ENCODE measurements at regions not wholly inside any gene's neighbourhood (a gene's known extent, or its start where the extent isn't known, plus 50 kb on each side); places are given as distances from the start of the nearest gene placed in this dataset.

- DNase-seq (ENCODE audit: low read depth in 2 of 2) = no peak
Measured at GRCh38 chrX:38856670-38857265, 55.5 kb downstream of the MID1IP1 start.

- no peak for DNase-seq (ENCODE audit: low read depth in 2 of 2)
Measured at GRCh38 chrX:38857736-38858523, 56.7 kb downstream of the MID1IP1 start.

GRCh38 chrX:38859602-38860001 is 58.3 kb downstream of the MID1IP1 start:
- DNase-seq (ENCODE audit: low read depth in 2 of 2) = no peak

DNA sequence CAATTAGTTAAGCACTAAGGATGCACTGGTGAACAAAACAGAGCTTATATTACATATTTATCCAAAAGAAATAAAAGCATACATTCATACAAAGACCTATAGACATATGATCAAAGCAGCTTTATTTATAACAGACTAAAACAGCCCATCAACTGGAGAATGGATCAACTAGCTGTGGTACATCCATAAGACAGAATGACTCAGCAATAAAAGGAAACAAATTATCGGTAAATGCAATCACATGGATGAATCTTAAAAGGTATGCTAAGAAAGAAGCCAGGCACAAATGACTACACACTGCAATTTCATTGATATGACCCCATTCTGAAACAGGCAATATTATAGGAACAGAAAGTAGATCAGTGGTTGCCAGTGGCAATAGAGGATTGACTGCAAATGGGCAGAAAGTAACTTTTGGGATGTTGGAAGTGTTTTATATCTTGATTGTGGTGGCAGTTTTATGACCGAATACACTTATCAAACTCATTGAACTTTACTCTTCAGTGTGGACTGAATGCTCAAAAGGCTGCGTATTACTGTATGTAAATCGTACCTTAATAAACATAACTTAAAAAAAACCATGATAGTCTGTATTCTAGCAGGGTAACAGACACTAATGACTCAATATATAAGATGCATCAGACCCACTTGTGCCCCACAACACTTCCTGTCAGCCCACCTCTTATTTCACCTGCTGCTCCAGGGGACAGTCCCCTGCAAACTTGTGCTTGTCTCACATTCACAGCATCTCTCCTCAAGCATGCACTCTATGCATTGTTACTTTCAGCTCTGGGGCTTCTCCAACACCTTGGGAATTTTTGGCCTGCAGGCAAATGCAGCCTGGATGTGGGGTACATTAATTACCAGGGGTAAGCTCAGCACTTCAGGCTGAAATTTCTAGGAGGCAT is 59.1 kb downstream of the MID1IP1 start:
- no peak for DNase-seq (ENCODE audit: low read depth in 2 of 2)

- DNase-seq (ENCODE audit: low read depth in 2 of 2) = no peak
Measured at GRCh38 chrX:38861489-38861888, 60.2 kb downstream of the MID1IP1 start.

DNA sequence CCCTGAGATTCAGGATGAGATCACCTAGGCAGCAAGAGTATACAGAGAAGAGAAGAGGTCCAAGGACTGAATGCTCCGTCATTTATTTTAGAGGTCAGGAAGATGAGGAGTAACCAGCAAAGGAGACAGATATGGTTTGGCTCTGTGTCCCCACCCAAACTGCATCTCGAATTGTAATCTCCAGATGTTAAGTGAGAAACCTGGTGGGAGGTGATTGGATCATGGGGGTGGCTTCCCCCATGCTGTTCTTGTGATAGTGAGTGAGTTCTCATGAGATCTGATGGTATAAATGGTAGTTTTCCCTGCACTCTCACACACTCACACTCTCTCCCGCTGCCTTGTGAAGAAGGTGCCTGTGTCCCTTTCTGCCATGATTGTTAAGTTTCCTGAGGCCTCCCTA is 60.8 kb downstream of the MID1IP1 start:
- DNase-seq (ENCODE audit: low read depth in 2 of 2) = no peak

GRCh38 chrX:38864165-38864564 is 62.9 kb downstream of the MID1IP1 start:
- DNase-seq (ENCODE audit: low read depth in 2 of 2) = no peak

DNA sequence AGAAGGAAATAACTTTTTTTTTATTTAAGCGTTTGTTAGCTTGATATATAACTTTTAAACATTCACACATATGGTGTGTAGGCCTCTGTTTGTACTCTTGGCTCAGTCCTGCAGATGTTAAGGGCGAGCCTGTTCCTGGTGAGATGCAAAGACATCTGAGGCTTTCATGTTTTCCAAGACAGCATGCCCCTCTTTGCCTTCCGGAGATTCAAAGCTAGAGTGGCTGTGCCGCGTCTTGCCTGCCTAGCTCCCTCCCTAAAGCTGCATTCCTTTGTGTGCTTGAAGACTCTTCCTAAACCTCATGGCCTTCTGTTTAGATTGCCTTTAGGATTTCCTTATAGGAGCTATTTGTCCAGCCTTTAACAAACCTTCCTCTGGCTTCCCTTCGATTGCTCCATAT is 67.1 kb downstream of the MID1IP1 start:
- no peak for DNase-seq (ENCODE audit: low read depth in 2 of 2)

DNA sequence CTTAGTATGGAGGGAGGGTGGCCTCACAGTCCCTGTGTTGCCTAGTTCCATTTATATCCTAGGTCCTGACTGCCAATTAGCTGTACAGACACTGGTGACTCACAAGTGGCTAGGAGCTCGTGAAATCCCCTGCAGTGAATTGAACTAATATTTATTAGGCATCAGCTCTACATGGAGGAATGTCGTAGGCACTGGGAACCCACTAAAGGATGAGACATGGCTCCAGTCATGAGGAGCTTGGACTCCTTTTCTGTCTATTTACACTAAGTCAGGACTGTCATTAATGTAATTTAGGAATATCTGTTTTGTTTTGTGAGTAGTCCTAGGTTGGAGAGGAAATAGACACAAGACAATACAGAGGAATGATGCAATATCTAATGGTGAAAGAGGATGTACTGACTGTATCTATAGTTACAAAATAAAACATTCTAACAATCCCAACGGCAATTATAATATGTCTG is 67.7 kb downstream of the MID1IP1 start:
- no peak for DNase-seq (ENCODE audit: low read depth in 2 of 2)

GRCh38 chrX:38870361-38870895 is 69.2 kb downstream of the MID1IP1 start:
- DNase-seq (ENCODE audit: low read depth in 2 of 2) = no peak

- no peak for DNase-seq (ENCODE audit: low read depth in 2 of 2)
Measured at GRCh38 chrX:38871129-38872029, 70.1 kb downstream of the MID1IP1 start.

DNA sequence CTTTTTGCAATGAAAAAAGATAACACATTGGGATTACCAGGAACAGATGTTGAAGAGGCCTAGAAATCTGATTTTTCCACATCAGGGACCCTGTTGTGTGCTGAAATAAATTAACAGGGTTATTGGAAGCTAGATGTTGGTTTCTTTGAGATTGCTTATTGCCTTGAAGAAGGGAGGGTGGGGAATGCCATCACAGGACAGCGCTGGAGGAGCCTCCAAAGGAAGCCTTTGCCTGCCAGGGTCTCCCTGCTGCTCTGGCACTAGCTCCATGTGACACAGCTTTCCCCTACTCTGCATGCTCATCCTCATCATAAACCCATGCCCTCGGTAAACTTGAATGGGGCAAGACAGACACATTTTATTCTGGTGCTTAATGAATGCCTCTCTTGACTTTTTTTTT is 76.1 kb downstream of the MID1IP1 start:
- DNase-seq (ENCODE audit: low read depth in 2 of 2) = no peak

GRCh38 chrX:38878641-38879340 is 77.5 kb downstream of the MID1IP1 start:
- DNase-seq (ENCODE audit: low read depth in 2 of 2) = no peak

DNA sequence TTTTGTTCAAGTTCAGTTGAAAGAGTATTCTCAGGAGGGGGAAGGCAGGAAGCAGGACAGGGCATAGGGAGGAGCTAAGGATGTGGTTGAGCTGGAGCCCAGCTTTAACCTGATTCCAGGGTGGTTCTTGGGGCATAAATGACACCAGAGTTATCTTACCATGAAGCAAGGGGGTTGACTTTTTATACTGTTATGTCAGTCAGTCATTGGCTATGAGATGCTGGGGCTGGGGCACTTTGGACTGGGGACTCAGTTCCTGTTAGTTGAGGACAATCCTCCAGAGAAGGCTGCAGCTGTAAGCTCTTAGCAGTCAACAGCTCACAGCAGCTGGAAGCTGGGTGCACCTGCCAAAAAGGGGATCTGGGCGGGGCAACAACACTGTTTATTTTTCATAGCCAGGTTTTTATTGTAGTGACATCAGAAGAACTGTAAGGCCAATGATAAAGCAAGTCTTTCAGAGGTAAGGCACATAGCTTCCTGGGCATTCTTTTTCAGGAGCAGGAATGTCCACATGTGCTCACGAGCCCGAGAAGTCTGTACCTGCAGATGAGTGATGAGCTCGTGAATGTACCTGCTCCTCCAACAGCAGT is 78.5 kb downstream of the MID1IP1 start:
- DNase-seq (ENCODE audit: low read depth in 2 of 2) = no peak

DNA sequence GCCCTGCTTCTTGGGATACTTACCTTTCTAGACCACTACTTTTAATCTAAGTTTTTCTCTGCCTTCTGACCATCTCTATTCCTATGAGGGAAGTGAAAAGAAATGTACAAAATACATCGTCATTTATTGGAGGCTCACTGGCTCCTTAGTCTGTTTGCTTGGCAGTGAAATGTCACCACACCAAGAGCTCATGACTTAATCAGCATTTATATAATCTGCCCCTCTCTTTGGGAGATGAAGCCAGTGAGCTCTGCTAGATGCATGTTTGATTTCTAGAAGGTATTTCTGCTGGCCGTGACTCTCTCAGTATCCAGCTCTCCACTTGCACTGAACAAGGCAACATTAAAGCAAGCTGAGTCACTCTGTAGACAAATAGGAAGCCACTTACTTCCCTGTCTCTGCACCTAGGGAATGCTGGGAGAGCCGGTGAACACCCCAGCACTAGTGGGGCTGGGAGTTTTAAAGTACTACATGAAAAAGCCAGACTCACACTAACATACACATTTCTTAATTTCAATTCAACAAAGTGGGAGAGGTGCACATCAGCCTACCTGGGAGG is 79.1 kb downstream of the MID1IP1 start:
- no peak for DNase-seq (ENCODE audit: low read depth in 2 of 2)

DNA sequence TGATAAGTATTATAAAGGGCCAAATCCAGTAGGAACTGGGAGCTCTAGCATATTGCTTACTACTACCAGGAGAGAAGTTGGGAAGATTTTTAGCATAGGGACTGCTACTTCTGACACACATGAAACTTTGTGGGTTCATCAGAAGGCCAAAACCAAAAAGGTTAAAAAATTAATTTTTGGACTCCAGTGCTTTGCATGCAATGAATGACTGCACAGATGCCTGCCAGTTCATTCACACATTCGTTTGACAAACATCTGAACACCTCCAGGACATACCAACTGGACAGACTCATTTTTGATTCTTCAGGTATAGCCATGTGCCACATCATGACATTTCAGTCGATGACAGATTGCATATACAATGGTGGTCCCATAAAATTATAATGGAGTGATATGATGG is 79.8 kb downstream of the MID1IP1 start:
- DNase-seq (ENCODE audit: low read depth in 2 of 2) = no peak

DNA sequence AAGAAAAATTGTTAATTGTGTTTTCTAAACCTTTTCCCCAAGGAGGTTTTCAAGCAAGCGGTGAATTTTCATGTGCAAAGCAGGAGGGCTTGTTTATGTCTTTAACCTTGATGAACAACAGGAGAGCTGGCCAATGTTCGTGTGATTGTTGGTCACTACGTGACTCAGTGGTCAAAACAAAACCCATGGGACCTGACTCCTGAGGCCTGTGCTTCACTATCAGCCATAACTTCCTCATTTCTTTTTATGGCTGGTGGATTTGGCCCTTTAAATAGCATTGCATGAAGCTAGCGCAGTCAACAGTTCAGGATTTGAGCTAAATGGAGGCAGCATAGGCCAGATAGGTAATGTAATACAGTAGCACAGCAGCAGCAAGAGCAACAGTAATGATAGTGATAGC is 80.5 kb downstream of the MID1IP1 start:
- no peak for DNase-seq (ENCODE audit: low read depth in 2 of 2)

DNA sequence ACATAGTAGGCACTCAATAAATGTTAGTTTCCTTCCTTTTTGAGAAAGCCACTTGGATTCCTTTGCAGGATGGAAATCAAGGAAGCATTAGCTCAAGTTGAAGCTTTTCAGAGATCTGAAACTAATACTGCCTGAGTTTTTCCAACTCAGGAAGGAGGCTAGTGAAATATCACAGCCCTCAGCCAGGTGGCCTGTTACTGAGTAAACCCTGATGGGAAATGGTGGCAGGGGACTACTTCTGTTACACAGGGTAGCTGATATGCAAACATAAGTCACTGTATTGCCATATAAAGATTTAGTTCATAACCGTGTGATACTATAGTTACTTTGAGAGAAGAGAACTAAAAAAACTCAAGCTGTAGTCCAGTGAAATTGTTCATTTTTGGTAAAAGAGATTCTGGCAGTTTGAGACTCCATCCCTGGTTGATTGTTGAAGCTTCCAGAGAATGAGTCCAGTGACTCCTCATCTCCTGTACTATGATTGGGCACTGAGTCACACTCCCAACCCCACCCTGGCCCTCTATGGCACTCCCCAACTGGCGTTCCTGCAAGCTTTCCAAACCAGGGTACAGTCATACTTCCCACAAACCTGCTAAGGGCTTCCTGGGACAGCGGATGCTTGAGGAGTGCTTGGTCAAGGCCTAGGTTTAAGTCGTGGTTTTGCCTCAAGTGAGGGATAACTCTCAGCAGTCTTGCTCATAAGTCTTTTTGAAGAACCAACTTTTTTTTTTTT is 81.8 kb downstream of the MID1IP1 start:
- no peak for DNase-seq (ENCODE audit: low read depth in 2 of 2)

DNA sequence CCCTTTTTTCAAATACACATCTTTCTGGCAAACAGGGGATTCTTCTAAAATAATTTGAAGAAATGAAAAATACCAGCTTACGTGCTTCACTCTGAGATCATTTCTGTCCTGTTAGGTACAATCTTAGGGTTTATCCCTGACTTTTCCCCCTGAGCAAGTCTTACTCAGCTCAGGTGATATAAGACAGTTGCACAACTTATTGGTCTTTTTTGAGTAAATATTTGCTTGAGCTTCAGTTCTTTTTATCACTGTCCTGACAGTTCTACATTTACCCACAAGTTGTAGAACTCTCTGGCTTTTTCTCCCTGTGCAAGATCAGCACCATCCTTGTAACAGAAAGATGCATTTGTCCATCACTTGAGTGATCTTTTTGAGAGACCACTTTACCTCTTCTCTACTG is 84.9 kb downstream of the MID1IP1 start:
- no peak for DNase-seq (ENCODE audit: low read depth in 2 of 2)

Measured in activated CD4-positive, alpha-beta T cell treated with anti-CD3 and anti-CD28 coated beads for 24 hours (primary cell).